B cell (primary cell): ENCODE measurements at regions not wholly inside any gene's neighbourhood (a gene's known extent, or its start where the extent isn't known, plus 50 kb on each side); places are given as distances from the start of the nearest gene placed in this dataset.

ENCODE experiments used
- CTCF ChIP-seq: fragments of 200-600 bp; IDR thresholded peaks from one replicate; pipeline ENCODE4 v1.8.0; 2022; ENCODE audit warnings: antibody characterized with exemption, mild to moderate bottlenecking
- EZH2 ChIP-seq: IDR thresholded peaks from 2 replicates; pipeline ENCODE4 v1.6.1; 2012; ENCODE audit warnings: borderline replicate concordance, low read depth, mild to moderate bottlenecking, moderate library complexity, low read length; ENCODE audit not compliant: insufficient read depth, poor library complexity, severe bottlenecking

GRCh38 chr16:73433731-73434307 is 385.9 kb upstream of the ZFHX3 start:
- no peak for TF ChIP-seq EZH2
- no peak for TF ChIP-seq CTCF
